ENCODE measurements at regions not wholly inside any gene's neighbourhood (a gene's known extent, or its start where the extent isn't known, plus 50 kb on each side); places are given as distances from the start of the nearest gene placed in this dataset.

DNA sequence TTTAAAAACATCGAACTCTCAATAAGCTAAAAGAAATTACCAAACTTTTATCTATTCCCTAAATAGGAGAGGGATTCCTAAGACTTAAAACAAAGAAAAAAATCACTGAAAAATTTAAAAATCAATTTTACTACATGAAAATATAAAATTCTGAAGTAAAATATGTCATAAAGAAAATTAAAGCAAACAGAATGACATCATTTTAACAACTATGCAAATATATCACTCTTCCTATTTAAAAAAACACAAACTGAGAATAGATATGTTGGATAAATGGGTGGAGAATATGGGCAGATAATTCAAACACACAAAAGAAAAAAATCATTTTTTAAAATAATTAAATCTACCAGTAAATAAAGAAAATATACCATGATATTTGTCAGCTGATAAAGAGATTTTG is 510.0 kb downstream of the BCL11B start:
- TF ChIP-seq, protein P1, sequence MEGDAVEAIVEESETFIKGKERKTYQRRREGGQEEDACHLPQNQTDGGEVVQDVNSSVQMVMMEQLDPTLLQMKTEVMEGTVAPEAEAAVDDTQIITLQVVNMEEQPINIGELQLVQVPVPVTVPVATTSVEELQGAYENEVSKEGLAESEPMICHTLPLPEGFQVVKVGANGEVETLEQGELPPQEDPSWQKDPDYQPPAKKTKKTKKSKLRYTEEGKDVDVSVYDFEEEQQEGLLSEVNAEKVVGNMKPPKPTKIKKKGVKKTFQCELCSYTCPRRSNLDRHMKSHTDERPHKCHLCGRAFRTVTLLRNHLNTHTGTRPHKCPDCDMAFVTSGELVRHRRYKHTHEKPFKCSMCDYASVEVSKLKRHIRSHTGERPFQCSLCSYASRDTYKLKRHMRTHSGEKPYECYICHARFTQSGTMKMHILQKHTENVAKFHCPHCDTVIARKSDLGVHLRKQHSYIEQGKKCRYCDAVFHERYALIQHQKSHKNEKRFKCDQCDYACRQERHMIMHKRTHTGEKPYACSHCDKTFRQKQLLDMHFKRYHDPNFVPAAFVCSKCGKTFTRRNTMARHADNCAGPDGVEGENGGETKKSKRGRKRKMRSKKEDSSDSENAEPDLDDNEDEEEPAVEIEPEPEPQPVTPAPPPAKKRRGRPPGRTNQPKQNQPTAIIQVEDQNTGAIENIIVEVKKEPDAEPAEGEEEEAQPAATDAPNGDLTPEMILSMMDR (IDR thresholded peaks at IDR 0.05; ENCODE audit: extremely low read depth in 1 of 2, insufficient read depth in 1 of 2, low read depth in 1 of 2, low read length in 2 of 2) = no peak
- TF ChIP-seq POLR2A (IDR thresholded peaks at IDR 0.05; ENCODE audit: low read depth, low read length) (no peak), POLR2AphosphoS5 (IDR thresholded peaks at IDR 0.05; ENCODE audit: insufficient read depth, low read depth, low read length) (no peak), JUN (IDR thresholded peaks at IDR 0.05; ENCODE audit: borderline replicate concordance, insufficient read depth, insufficient read length, low read depth) (no peak), FOS (IDR thresholded peaks at IDR 0.05; ENCODE audit: borderline replicate concordance, insufficient read depth, low read length) (no peak), MYC (IDR thresholded peaks at IDR 0.05; ENCODE audit: low read depth, low read length) (no peak)
